Endothelial cell of umbilical vein (primary cell): ENCODE measurements at regions not wholly inside any gene's neighbourhood (a gene's known extent, or its start where the extent isn't known, plus 50 kb on each side); places are given as distances from the start of the nearest gene placed in this dataset.

Source experiments
- EZH2 ChIP-seq: IDR thresholded peaks from 2 replicates; pipeline ENCODE4 v1.6.1; 2012; ENCODE audit warnings: borderline replicate concordance, low read depth, mild to moderate bottlenecking, moderate library complexity, low read length, inconsistent platforms; ENCODE audit not compliant: severe bottlenecking
- FOS ChIP-seq: IDR thresholded peaks from 2 replicates; pipeline ENCODE4 v1.6.1; 2011; ENCODE audit warnings: mild to moderate bottlenecking, low read length, moderate library complexity, borderline replicate concordance; ENCODE audit not compliant: insufficient read depth
- GATA2 ChIP-seq: IDR thresholded peaks from 2 replicates; pipeline ENCODE4 v1.7.0; 2011; ENCODE audit warnings: low read depth, mild to moderate bottlenecking, moderate library complexity, mixed read lengths, low read length; ENCODE audit not compliant: insufficient read length, insufficient read depth
- JUN ChIP-seq: IDR thresholded peaks from 2 replicates; pipeline ENCODE4 v1.6.1; 2011; ENCODE audit warnings: borderline replicate concordance, low read depth; ENCODE audit not compliant: insufficient read length, insufficient read depth
- POLR2A ChIP-seq: IDR thresholded peaks from 2 replicates; pipeline ENCODE4 v1.6.1; 2012; ENCODE audit warnings: low read depth, mild to moderate bottlenecking, control low read depth, low read length
- POLR2AphosphoS5 ChIP-seq: IDR thresholded peaks from 2 replicates; pipeline ENCODE4 v1.6.1; 2012; ENCODE audit warnings: low read depth, mild to moderate bottlenecking, control low read depth, low read length, moderate library complexity; ENCODE audit not compliant: insufficient read depth
- TF ChIP-seq, protein P1 (sequence below), 2 donors: IDR thresholded peaks; 1 replicate in 1 of 2; 2 replicates in 1 of 2; pipeline ENCODE4 v1.5.1; 2011; ENCODE audit warnings: low read length in 2 of 2, mild to moderate bottlenecking in 2 of 2, moderate library complexity in 2 of 2, control low read depth in 1 of 2, inconsistent platforms in 1 of 2, low read depth in 1 of 2; ENCODE audit not compliant: insufficient read depth in 1 of 2; ENCODE audit errors: extremely low read depth in 1 of 2
- TF ChIP-seq, protein P2 (sequence below): IDR thresholded peaks from 2 replicates; pipeline ENCODE4 v1.6.1; 2011; ENCODE audit not compliant: insufficient read depth, insufficient read length

DNA sequence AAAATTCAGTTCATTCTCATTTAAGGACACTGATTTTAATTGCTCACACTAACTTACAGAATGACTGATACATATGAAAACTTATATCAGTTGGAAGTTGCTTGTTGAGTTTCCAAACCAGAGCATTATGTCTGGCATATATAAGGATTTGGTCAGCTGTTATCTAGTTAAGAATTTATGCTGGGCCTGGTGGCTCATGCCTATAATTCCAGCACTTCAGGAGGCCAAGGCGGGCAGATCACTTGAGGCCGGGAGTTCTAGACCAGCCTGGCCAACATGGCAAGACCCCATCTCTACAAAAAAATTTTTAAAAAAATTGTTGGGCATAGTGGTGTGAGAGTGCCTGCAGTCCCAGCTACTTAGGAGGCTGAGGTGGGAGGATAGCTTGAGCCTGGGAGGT lies 73.1 kb downstream of the SPRY1 start:
- TF ChIP-seq, protein P1, sequence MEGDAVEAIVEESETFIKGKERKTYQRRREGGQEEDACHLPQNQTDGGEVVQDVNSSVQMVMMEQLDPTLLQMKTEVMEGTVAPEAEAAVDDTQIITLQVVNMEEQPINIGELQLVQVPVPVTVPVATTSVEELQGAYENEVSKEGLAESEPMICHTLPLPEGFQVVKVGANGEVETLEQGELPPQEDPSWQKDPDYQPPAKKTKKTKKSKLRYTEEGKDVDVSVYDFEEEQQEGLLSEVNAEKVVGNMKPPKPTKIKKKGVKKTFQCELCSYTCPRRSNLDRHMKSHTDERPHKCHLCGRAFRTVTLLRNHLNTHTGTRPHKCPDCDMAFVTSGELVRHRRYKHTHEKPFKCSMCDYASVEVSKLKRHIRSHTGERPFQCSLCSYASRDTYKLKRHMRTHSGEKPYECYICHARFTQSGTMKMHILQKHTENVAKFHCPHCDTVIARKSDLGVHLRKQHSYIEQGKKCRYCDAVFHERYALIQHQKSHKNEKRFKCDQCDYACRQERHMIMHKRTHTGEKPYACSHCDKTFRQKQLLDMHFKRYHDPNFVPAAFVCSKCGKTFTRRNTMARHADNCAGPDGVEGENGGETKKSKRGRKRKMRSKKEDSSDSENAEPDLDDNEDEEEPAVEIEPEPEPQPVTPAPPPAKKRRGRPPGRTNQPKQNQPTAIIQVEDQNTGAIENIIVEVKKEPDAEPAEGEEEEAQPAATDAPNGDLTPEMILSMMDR (IDR thresholded peaks at IDR 0.05; ENCODE audit: extremely low read depth in 1 of 2, insufficient read depth in 1 of 2, low read depth in 1 of 2, low read length in 2 of 2) = no peak
- TF ChIP-seq POLR2A = no peak
- TF ChIP-seq POLR2AphosphoS5 = no peak
- no peak for TF ChIP-seq EZH2
- TF ChIP-seq, protein P2, sequence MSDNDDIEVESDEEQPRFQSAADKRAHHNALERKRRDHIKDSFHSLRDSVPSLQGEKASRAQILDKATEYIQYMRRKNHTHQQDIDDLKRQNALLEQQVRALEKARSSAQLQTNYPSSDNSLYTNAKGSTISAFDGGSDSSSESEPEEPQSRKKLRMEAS = no peak
- TF ChIP-seq GATA2 = no peak
- TF ChIP-seq FOS = no peak
- TF ChIP-seq JUN = no peak
